OCI-LY7 (cell line): ENCODE measurements at regions not wholly inside any gene's neighbourhood (a gene's known extent, or its start where the extent isn't known, plus 50 kb on each side); places are given as distances from the start of the nearest gene placed in this dataset.

Source experiments
- EZH2phosphoT487 ChIP-seq: fragments of 200-600 bp; sonication (generic); IDR thresholded peaks from 2 replicates; pipeline ENCODE4 v1.6.1; 2018; ENCODE audit warnings: low read depth, borderline replicate concordance, mild to moderate bottlenecking, mixed run types, antibody characterized with exemption, low read length, moderate library complexity, mixed read lengths
- TF ChIP-seq, protein P1 (sequence below): fragments of 200-600 bp; sonication (generic); conservative IDR thresholded peaks from 2 replicates; pipeline ENCODE4 v1.5.1; 2014; ENCODE audit warnings: mild to moderate bottlenecking, antibody characterized with exemption, low read length, moderate library complexity, mixed read lengths

DNA sequence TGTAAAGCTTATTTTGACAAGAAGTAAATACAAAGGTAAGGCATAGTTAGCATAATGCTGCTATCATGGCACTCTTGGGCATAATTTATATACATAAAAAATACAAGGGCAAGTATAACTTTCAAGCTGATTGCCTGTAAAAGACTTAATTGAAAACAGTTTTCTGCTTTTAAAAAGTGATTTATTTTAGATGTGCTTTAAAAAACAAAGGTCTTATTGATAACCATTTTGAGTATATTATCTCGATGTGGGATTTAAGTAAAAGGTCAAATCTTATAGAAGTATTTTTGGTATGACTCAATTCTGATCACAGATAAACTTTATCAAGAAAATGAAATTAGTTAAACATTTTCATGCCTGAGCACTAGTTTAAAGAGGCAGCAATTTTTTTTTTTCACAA, 175.8 kb downstream of the KCNRG start:
- TF ChIP-seq, protein P1, sequence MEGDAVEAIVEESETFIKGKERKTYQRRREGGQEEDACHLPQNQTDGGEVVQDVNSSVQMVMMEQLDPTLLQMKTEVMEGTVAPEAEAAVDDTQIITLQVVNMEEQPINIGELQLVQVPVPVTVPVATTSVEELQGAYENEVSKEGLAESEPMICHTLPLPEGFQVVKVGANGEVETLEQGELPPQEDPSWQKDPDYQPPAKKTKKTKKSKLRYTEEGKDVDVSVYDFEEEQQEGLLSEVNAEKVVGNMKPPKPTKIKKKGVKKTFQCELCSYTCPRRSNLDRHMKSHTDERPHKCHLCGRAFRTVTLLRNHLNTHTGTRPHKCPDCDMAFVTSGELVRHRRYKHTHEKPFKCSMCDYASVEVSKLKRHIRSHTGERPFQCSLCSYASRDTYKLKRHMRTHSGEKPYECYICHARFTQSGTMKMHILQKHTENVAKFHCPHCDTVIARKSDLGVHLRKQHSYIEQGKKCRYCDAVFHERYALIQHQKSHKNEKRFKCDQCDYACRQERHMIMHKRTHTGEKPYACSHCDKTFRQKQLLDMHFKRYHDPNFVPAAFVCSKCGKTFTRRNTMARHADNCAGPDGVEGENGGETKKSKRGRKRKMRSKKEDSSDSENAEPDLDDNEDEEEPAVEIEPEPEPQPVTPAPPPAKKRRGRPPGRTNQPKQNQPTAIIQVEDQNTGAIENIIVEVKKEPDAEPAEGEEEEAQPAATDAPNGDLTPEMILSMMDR, result no peak
- TF ChIP-seq EZH2phosphoT487, result no peak
